SKM-1 (cell line): ENCODE measurements at regions not wholly inside any gene's neighbourhood (a gene's known extent, or its start where the extent isn't known, plus 50 kb on each side); places are given as distances from the start of the nearest gene placed in this dataset.
A peak's percentile ranks its signal among the peaks of the same experiment; 100 is the strongest.
"Not testable (repeated sequence)": the region's sequence is repeated elsewhere in the genome, so short reads cannot be mapped to it uniquely, and the experiment has no call there.

Source experiments
- DNase-seq: peaks from one replicate; lab custom pipeline; 2025; ENCODE audit not compliant: unreplicated experiment; lab: John Stamatoyannopoulos, UW

- no peak for DNase-seq
Observed at GRCh38 chr11:100578831-100579311, 108.2 kb upstream of the ARHGAP42 start.

GRCh38 chr11:100581318-100581717 lies 105.8 kb upstream of the ARHGAP42 start:
- DNase-seq, result peak; percentile 13

- no peak for DNase-seq
Observed at GRCh38 chr11:100584201-100584985, 102.7 kb upstream of the ARHGAP42 start.

- DNase-seq, result no peak
Observed at GRCh38 chr11:100585728-100586127, 101.4 kb upstream of the ARHGAP42 start.

GRCh38 chr11:100586361-100587101 lies 100.6 kb upstream of the ARHGAP42 start:
- no peak for DNase-seq

- DNase-seq, result no peak
Observed at GRCh38 chr11:100592619-100593260, 94.3 kb upstream of the ARHGAP42 start.

GRCh38 chr11:100593291-100593690 lies 93.8 kb upstream of the ARHGAP42 start:
- no peak for DNase-seq

GRCh38 chr11:100594320-100594719 lies 92.8 kb upstream of the ARHGAP42 start:
- no peak for DNase-seq

GRCh38 chr11:100600941-100601340 lies 86.1 kb upstream of the ARHGAP42 start:
- DNase-seq, result no peak

- DNase-seq, result no peak
Observed at GRCh38 chr11:100602716-100603115, 84.4 kb upstream of the ARHGAP42 start.

GRCh38 chr11:100607761-100608160 lies 79.3 kb upstream of the ARHGAP42 start:
- not testable (repeated sequence) for DNase-seq

- peak; percentile 78 for DNase-seq
Observed at GRCh38 chr11:100612766-100613165, 74.3 kb upstream of the ARHGAP42 start.

- no peak for DNase-seq
Observed at GRCh38 chr11:100618914-100619313, 68.2 kb upstream of the ARHGAP42 start.

GRCh38 chr11:100619484-100619883 lies 67.6 kb upstream of the ARHGAP42 start:
- no peak for DNase-seq

GRCh38 chr11:100622404-100622803 lies 64.7 kb upstream of the ARHGAP42 start:
- DNase-seq, result no peak

GRCh38 chr11:100624346-100624745 lies 62.7 kb upstream of the ARHGAP42 start:
- DNase-seq, result no peak

- no peak for DNase-seq
Observed at GRCh38 chr11:100625041-100625440, 62.0 kb upstream of the ARHGAP42 start.

GRCh38 chr11:100629671-100630070 lies 57.4 kb upstream of the ARHGAP42 start:
- no peak for DNase-seq

- no peak for DNase-seq
Observed at GRCh38 chr11:100630898-100631297, 56.2 kb upstream of the ARHGAP42 start.

- no peak for DNase-seq
Observed at GRCh38 chr11:100631316-100631715, 55.8 kb upstream of the ARHGAP42 start.

- DNase-seq, result no peak
Observed at GRCh38 chr11:100632941-100633452, 54.1 kb upstream of the ARHGAP42 start.
